Glutamatergic neuron (in vitro differentiated cells): ENCODE measurements at regions not wholly inside any gene's neighbourhood (a gene's known extent, or its start where the extent isn't known, plus 50 kb on each side); places are given as distances from the start of the nearest gene placed in this dataset.

Source experiments
- DNase-seq: peaks from one replicate; pipeline ENCODE4 v3.0.0; 2022
- H3K27ac Mint-ChIP-seq: one replicate; pipeline ENCODE4 v1.8.0; 2020; ENCODE audit warnings: mild to moderate bottlenecking, mixed read lengths, inconsistent platforms; ENCODE audit not compliant: unreplicated experiment
- H3K27me3 Mint-ChIP-seq: one replicate; pipeline ENCODE4 v1.8.0; 2020; ENCODE audit warnings: mild to moderate bottlenecking, moderate library complexity, mixed read lengths, inconsistent platforms; ENCODE audit not compliant: unreplicated experiment
- H3K36me3 Mint-ChIP-seq: one replicate; pipeline ENCODE4 v1.8.0; 2020; ENCODE audit warnings: mild to moderate bottlenecking, mixed read lengths, inconsistent platforms; ENCODE audit not compliant: unreplicated experiment
- H3K4me1 Mint-ChIP-seq: one replicate; pipeline ENCODE4 v1.8.0; 2020; ENCODE audit warnings: mild to moderate bottlenecking, low read depth, mixed read lengths, inconsistent platforms; ENCODE audit not compliant: unreplicated experiment
- H3K4me3 Mint-ChIP-seq: one replicate; pipeline ENCODE4 v1.8.0; 2020; ENCODE audit warnings: mild to moderate bottlenecking, mixed read lengths, inconsistent platforms; ENCODE audit not compliant: unreplicated experiment
- H3K9me3 Mint-ChIP-seq: one replicate; pipeline ENCODE4 v1.8.0; 2020; ENCODE audit warnings: mild to moderate bottlenecking, moderate library complexity, mixed read lengths, inconsistent platforms; ENCODE audit not compliant: unreplicated experiment
- CTCF ChIP-seq: fragments of 200-600 bp; sonication (generic); IDR thresholded peaks from one replicate; pipeline ENCODE4 v1.5.0; 2021; ENCODE audit not compliant: partially characterized antibody, unreplicated experiment

- TF ChIP-seq CTCF: no peak
- Mint-ChIP-seq H3K4me1 (peaks cover 10% of the 10 kb centered on the region), H3K27ac (peak overlapping the region; percentile 97), H3K9me3 (peaks cover 6% of the 10 kb centered on the region), H3K36me3 (no peaks in the 10 kb centered on the region), H3K27me3 (peaks cover 5% of the 10 kb centered on the region), H3K4me3 (peak overlapping the region; percentile 53)
- DNase-seq: peak; percentile 33
Measured at GRCh38 chr4:64882311-64883086, 473.2 kb upstream of the TECRL start.

- Mint-ChIP-seq H3K27ac (no peak overlapping the region), H3K4me1 (peaks cover 16% of the 10 kb centered on the region), H3K4me3 (no peak overlapping the region), H3K27me3 (peaks cover 3% of the 10 kb centered on the region), H3K36me3 (no peaks in the 10 kb centered on the region), H3K9me3 (peaks cover 6% of the 10 kb centered on the region)
- no peak for DNase-seq
- no peak for TF ChIP-seq CTCF
Measured at GRCh38 chr4:64880557-64880956, 471.3 kb upstream of the TECRL start.

GRCh38 chr4:64876021-64876420, 466.8 kb upstream of the TECRL start:
- no peak for DNase-seq
- H3K27me3 Mint-ChIP-seq: no peaks in the 10 kb centered on the region

GRCh38 chr4:64870558-64870957, 461.3 kb upstream of the TECRL start:
- Mint-ChIP-seq H3K9me3 (peaks cover 2% of the 10 kb centered on the region), H3K4me1 (peaks cover 7% of the 10 kb centered on the region), H3K4me3 (no peak overlapping the region), H3K36me3 (no peaks in the 10 kb centered on the region), H3K27ac (no peak overlapping the region), H3K27me3 (no peaks in the 10 kb centered on the region)
- no peak for DNase-seq
- TF ChIP-seq CTCF: no peak

More at GRCh38 chr4:64876021-64876420, 466.8 kb upstream of the TECRL start:
- Mint-ChIP-seq H3K4me3 (no peak overlapping the region), H3K27ac (no peak overlapping the region), H3K4me1 (peaks cover 6% of the 10 kb centered on the region), H3K36me3 (no peaks in the 10 kb centered on the region), H3K9me3 (peaks cover 1% of the 10 kb centered on the region)
- no peak for TF ChIP-seq CTCF

GRCh38 chr4:64857815-64858214, 448.6 kb upstream of the TECRL start:
- H3K4me1 Mint-ChIP-seq: peaks cover 12% of the 10 kb centered on the region
- no peak for DNase-seq
- H3K27me3 Mint-ChIP-seq: peaks cover 4% of the 10 kb centered on the region
- TF ChIP-seq CTCF: no peak
- peak overlapping the region; percentile 20 for H3K27ac Mint-ChIP-seq
- peak overlapping the region; percentile 72 for H3K4me3 Mint-ChIP-seq
- H3K9me3 Mint-ChIP-seq: peaks cover 3% of the 10 kb centered on the region
- H3K36me3 Mint-ChIP-seq: no peaks in the 10 kb centered on the region
